K562 (cell line): ENCODE measurements at regions not wholly inside any gene's neighbourhood (a gene's known extent, or its start where the extent isn't known, plus 50 kb on each side); places are given as distances from the start of the nearest gene placed in this dataset.
A peak's percentile ranks its signal among the peaks of the same experiment; 100 is the strongest.

Experiments used
- ARID4B ChIP-seq: sonication (generic); formaldehyde crosslinking; IDR thresholded peaks from 2 replicates; pipeline ENCODE4 v1.8.0; 2022; ENCODE audit warnings: mild to moderate bottlenecking, missing genetic modification reagents
- CBFA2T3 ChIP-seq: fragments of 450-650 bp; IDR thresholded peaks from 2 replicates; pipeline ENCODE4 v1.6.1; 2017
- CBX8 ChIP-seq: fragments of 200-600 bp; sonication (generic); IDR thresholded peaks from 2 replicates; pipeline ENCODE4 v1.6.1; 2012; ENCODE audit warnings: borderline replicate concordance, mixed run types, low read depth, mild to moderate bottlenecking, moderate library complexity, mixed read lengths, low read length, control low read depth, inconsistent platforms; ENCODE audit not compliant: poor library complexity, severe bottlenecking; ENCODE audit errors: extremely low read depth
- CXXC5 ChIP-seq: fragments of 250-450 bp; sonication (Bioruptor Pico); IDR thresholded peaks from 2 replicates; pipeline ENCODE4 v1.8.0; 2022; ENCODE audit warnings: inconsistent platforms, mild to moderate bottlenecking, moderate library complexity
- EGR1 ChIP-seq: fragments of 450-650 bp; conservative IDR thresholded peaks from 2 replicates; pipeline ENCODE4 v1.6.1; 2017; ENCODE audit warnings: mild to moderate bottlenecking
- FOSL1 ChIP-seq: fragments of 200-800 bp; sonication (Bioruptor generic); conservative IDR thresholded peaks from 2 replicates; pipeline ENCODE4 v1.6.1; 2016; ENCODE audit warnings: missing genetic modification characterization, missing compliant biosample characterization
- HLTF ChIP-seq: fragments of 450-650 bp; IDR thresholded peaks from 2 replicates; pipeline ENCODE4 v1.6.1; 2016
- MCM5 ChIP-seq: fragments of 450-650 bp; IDR thresholded peaks from 2 replicates; pipeline ENCODE4 v1.6.1; 2016; ENCODE audit warnings: low read depth
- NCOA6 ChIP-seq: fragments of 450-650 bp; IDR thresholded peaks from 2 replicates; pipeline ENCODE4 v1.6.1; 2017; ENCODE audit warnings: mild to moderate bottlenecking
- NCOR1 ChIP-seq: fragments of 450-650 bp; IDR thresholded peaks from 2 replicates; pipeline ENCODE4 v1.6.1; 2016; ENCODE audit warnings: mild to moderate bottlenecking, moderate library complexity
- NR3C1 ChIP-seq: sonication (generic); formaldehyde crosslinking; IDR thresholded peaks from 2 replicates; pipeline ENCODE4 v1.8.1; 2022; ENCODE audit warnings: missing genetic modification reagents
- PCBP1 ChIP-seq: fragments of 200-400 bp; formaldehyde crosslinking; IDR thresholded peaks from 2 replicates; pipeline ENCODE4 v1.6.1; 2018; ENCODE audit warnings: mild to moderate bottlenecking, low read depth, low read length; ENCODE audit not compliant: poor library complexity, severe bottlenecking
- POLR2B ChIP-seq: fragments of 450-650 bp; IDR thresholded peaks from 2 replicates; pipeline ENCODE4 v1.6.1; 2018; ENCODE audit warnings: low read depth; ENCODE audit not compliant: partially characterized antibody
- POU5F1 ChIP-seq: fragments of 150-350 bp; IDR thresholded peaks from 2 replicates; pipeline ENCODE4 v1.6.1; 2014; ENCODE audit warnings: borderline replicate concordance, low read length, low read depth, mild to moderate bottlenecking; ENCODE audit not compliant: partially characterized antibody
- RCOR1 ChIP-seq, 2 experiments: IDR thresholded peaks; 2 replicates each; pipeline ENCODE4 v1.6.1; 2012; ENCODE audit warnings: low read depth in 2 of 2, low read length in 2 of 2, borderline replicate concordance in 1 of 2, improper control_type of control experiment in 1 of 2
- SMARCC2 ChIP-seq: fragments of 450-650 bp; IDR thresholded peaks from 2 replicates; pipeline ENCODE4 v1.6.1; 2017; ENCODE audit warnings: antibody characterized with exemption, moderate library complexity, mild to moderate bottlenecking, low read depth
- TAL1 ChIP-seq: fragments of 450-650 bp; IDR thresholded peaks from 2 replicates; pipeline ENCODE4 v1.6.1; 2016; ENCODE audit warnings: mild to moderate bottlenecking
- TBL1XR1 ChIP-seq, 2 experiments: IDR thresholded peaks; 2 replicates each; pipeline ENCODE4 v1.6.1; 2012; ENCODE audit warnings: improper control_type of control experiment in 2 of 2, low read length in 2 of 2, mild to moderate bottlenecking in 1 of 2
- ZNF263 ChIP-seq: sonication (generic); formaldehyde crosslinking; IDR thresholded peaks from 2 replicates; pipeline ENCODE4 v1.8.0; 2022; ENCODE audit warnings: mild to moderate bottlenecking, missing genetic modification reagents, borderline replicate concordance
- ZNF609 ChIP-seq: sonication (generic); formaldehyde crosslinking; IDR thresholded peaks from 2 replicates; pipeline ENCODE4 v1.8.1; 2023; ENCODE audit warnings: missing genetic modification reagents, mild to moderate bottlenecking, borderline replicate concordance

GRCh38 chr12:32053881-32054624 lies 52.6 kb upstream of the BICD1 start (continued):
- TF ChIP-seq NCOA6, result no peak
- TF ChIP-seq ZNF263, result peak; percentile 41; the same call in 1 of the 2 replicates
- TF ChIP-seq MCM5, result no peak
- TF ChIP-seq POU5F1, result no peak
- TF ChIP-seq SMARCC2, result no peak
- peak; percentile 67; the same call in 1 of the 2 replicates for TF ChIP-seq CXXC5 (CRISPR knock-in tag)
- no peak for TF ChIP-seq ARID4B
- no peak for TF ChIP-seq CBX8
- TF ChIP-seq HLTF, result no peak
- peak in 1 of 2 experiments; percentile 51; a peak in 1 of 4 replicates for TF ChIP-seq TBL1XR1 (IDR thresholded peaks at IDR 0.05; ENCODE audit: low read length in 2 of 2)
- TF ChIP-seq EGR1, result no peak
- TF ChIP-seq PCBP1, result no peak
- no peak for TF ChIP-seq NR3C1 (CRISPR knock-in tag)
- peak; percentile 96 for TF ChIP-seq CBFA2T3
- 0 out of 2 replicates have a peak, but pooled peaks have one; percentile 14 for TF ChIP-seq FOSL1
- peak in 1 of 2 experiments; percentile 73; a peak in 3 of 4 replicates for TF ChIP-seq RCOR1 (IDR thresholded peaks at IDR 0.05; ENCODE audit: borderline replicate concordance in 1 of 2, low read depth in 2 of 2, low read length in 2 of 2)
- TF ChIP-seq POLR2B, result no peak
- TF ChIP-seq NCOR1, result peak; percentile 90
- peak; percentile 95 for TF ChIP-seq TAL1
- no peak for TF ChIP-seq ZNF609 (CRISPR knock-in tag)
